ENCODE measurements at regions not wholly inside any gene's neighbourhood (a gene's known extent, or its start where the extent isn't known, plus 50 kb on each side); places are given as distances from the start of the nearest gene placed in this dataset.
"Not testable (repeated sequence)": the region's sequence is repeated elsewhere in the genome, so short reads cannot be mapped to it uniquely, and the experiment has no call there.

- peaks cover 9% of the 10 kb centered on the region for H3K4me1 ChIP-seq (ENCODE audit: control insufficient read depth, insufficient read depth, low read length)
- no peak overlapping the region for H3K4me3 ChIP-seq (ENCODE audit: low read length)
- H3K27me3 ChIP-seq (ENCODE audit: control insufficient read depth, insufficient read depth, low read length): no peaks in the 10 kb centered on the region
- no peak for DNase-seq
- H3K36me3 ChIP-seq (ENCODE audit: control insufficient read depth, insufficient read depth, low read length): no peaks in the 10 kb centered on the region
- no peaks in the 10 kb centered on the region for H3K9me3 ChIP-seq (replicated peaks; ENCODE audit: control insufficient read depth, low read depth, low read length)
- 88% methylated on average over 3 of the region's 4 CpGs for WGBS (ENCODE audit: insufficient coverage)
- no peak overlapping the region for H3K27ac ChIP-seq (ENCODE audit: low read length)
These were observed 106.8 kb upstream of the SPATS2L start for GRCh38 chr2:200199576-200200263.

DNA sequence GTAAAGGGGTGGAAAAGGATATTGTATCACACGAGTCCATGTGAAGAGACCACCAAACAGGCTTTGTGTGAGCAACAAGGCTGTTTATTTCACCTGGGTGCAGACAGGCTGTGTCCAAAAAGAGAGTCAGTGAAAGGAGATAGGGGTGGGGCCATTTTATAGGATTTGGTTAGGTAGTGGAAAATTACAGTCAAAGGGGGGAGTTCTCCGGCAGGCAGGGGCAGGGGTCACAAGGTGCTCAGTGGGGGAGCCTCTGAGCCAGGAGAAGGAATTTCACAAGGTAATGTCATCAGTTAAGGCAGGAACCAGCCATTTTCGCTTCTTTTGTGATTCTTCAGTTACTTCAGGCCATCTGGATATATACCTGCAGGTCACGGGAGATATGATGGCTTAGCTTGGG, 104.7 kb upstream of the SPATS2L start:
- H3K36me3 ChIP-seq (ENCODE audit: control insufficient read depth, insufficient read depth, low read length); H3K27me3 ChIP-seq (ENCODE audit: control insufficient read depth, insufficient read depth, low read length); H3K27ac ChIP-seq (ENCODE audit: low read length); DNase-seq; H3K9me3 ChIP-seq (replicated peaks; ENCODE audit: control insufficient read depth, low read depth, low read length); H3K4me3 ChIP-seq (ENCODE audit: low read length); H3K4me1 ChIP-seq (ENCODE audit: control insufficient read depth, insufficient read depth, low read length): not testable (repeated sequence)
- WGBS (ENCODE audit: insufficient coverage): 54% methylated on average over 2 of the region's 4 CpGs

GRCh38 chr2:200203381-200203827, 103.1 kb upstream of the SPATS2L start:
- H3K4me3 ChIP-seq (ENCODE audit: low read length): no peak overlapping the region
- no peaks in the 10 kb centered on the region for H3K36me3 ChIP-seq (ENCODE audit: control insufficient read depth, insufficient read depth, low read length)
- peaks cover 2% of the 10 kb centered on the region for H3K9me3 ChIP-seq (replicated peaks; ENCODE audit: control insufficient read depth, low read depth, low read length)
- H3K27ac ChIP-seq (ENCODE audit: low read length): no peak overlapping the region
- H3K27me3 ChIP-seq (ENCODE audit: control insufficient read depth, insufficient read depth, low read length): no peaks in the 10 kb centered on the region
- peaks cover 9% of the 10 kb centered on the region for H3K4me1 ChIP-seq (ENCODE audit: control insufficient read depth, insufficient read depth, low read length)
- WGBS (ENCODE audit: insufficient coverage): no CpG with 5 or more reads among the region's 2 CpGs
- no peak for DNase-seq

- Histone ChIP-seq H3K4me3 (ENCODE audit: low read length) (no peak overlapping the region), H3K9me3 (replicated peaks; ENCODE audit: control insufficient read depth, low read depth, low read length) (peaks cover 2% of the 10 kb centered on the region), H3K36me3 (ENCODE audit: control insufficient read depth, insufficient read depth, low read length) (no peaks in the 10 kb centered on the region), H3K27ac (ENCODE audit: low read length) (no peak overlapping the region), H3K27me3 (ENCODE audit: control insufficient read depth, insufficient read depth, low read length) (no peaks in the 10 kb centered on the region), H3K4me1 (ENCODE audit: control insufficient read depth, insufficient read depth, low read length) (peaks cover 1% of the 10 kb centered on the region)
- no CpG with 5 or more reads among the region's 3 CpGs for WGBS (ENCODE audit: insufficient coverage)
- DNase-seq: no peak
These were observed 98.5 kb upstream of the SPATS2L start for GRCh38 chr2:200208041-200208440.

- H3K27ac ChIP-seq (ENCODE audit: low read length): no peak overlapping the region
- no peak overlapping the region for H3K4me3 ChIP-seq (ENCODE audit: low read length)
- H3K27me3 ChIP-seq (ENCODE audit: control insufficient read depth, insufficient read depth, low read length): no peaks in the 10 kb centered on the region
- H3K36me3 ChIP-seq (ENCODE audit: control insufficient read depth, insufficient read depth, low read length): no peaks in the 10 kb centered on the region
- peaks cover 6% of the 10 kb centered on the region for H3K4me1 ChIP-seq (ENCODE audit: control insufficient read depth, insufficient read depth, low read length)
- H3K9me3 ChIP-seq (replicated peaks; ENCODE audit: control insufficient read depth, low read depth, low read length): peaks cover 2% of the 10 kb centered on the region
- DNase-seq: no peak
- WGBS (ENCODE audit: insufficient coverage): 85% methylated on average over 22 of the region's 22 CpGs
These were observed 97.5 kb upstream of the SPATS2L start for GRCh38 chr2:200209030-200209429.

DNA sequence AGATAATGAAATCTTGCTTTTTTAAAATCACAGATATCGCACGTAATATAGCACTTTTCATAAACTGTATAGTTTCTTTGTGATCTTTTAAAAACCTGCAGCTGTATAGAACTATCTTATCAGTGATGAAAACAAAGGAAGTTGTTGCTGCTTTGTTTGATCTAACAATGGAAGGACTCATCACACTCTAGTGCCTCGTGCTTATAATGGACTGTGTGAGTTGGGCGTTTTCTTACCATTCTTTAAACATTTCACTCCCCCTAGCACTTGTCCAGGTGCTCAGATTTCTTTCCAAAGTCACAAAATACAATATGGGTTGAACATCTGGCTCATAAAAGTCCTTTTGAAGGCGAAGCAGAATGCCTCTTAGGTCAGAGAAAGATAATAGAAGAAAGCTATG, 94.8 kb upstream of the SPATS2L start:
- no peaks in the 10 kb centered on the region for H3K36me3 ChIP-seq (ENCODE audit: control insufficient read depth, insufficient read depth, low read length)
- H3K4me3 ChIP-seq (ENCODE audit: low read length): no peak overlapping the region
- no peak for DNase-seq
- H3K27me3 ChIP-seq (ENCODE audit: control insufficient read depth, insufficient read depth, low read length): no peaks in the 10 kb centered on the region
- no peaks in the 10 kb centered on the region for H3K9me3 ChIP-seq (replicated peaks; ENCODE audit: control insufficient read depth, low read depth, low read length)
- no peak overlapping the region for H3K27ac ChIP-seq (ENCODE audit: low read length)
- peaks cover 6% of the 10 kb centered on the region for H3K4me1 ChIP-seq (ENCODE audit: control insufficient read depth, insufficient read depth, low read length)
- WGBS (ENCODE audit: insufficient coverage): no CpG with 5 or more reads among the region's 5 CpGs

DNA sequence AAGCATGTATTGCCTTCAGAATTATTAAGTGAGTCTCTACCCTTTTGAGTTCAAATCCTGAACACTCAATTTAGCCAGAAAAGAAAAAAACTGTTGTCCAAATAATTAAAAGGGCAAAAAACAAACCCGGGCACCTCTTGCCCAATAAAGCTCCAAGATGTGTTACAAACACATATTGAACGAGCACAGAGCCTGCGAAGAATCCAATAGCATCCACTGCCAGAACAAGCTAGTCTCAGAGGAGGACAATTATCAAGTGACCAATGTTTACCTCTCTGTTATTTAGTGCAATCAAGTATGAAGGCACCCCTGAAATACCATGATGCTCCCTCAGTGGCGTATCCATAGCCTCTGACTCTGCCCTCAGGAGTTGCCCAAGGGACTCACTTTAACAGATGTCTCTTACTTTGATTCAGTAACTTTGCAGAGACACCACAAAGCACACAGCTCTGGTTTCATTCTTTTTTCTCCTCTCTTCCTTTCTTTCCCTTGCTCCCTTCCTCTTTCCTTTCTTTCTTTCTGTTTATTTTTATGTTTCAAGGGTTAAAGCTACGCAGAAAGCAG, 93.5 kb upstream of the SPATS2L start:
- Histone ChIP-seq H3K9me3 (replicated peaks; ENCODE audit: control insufficient read depth, low read depth, low read length) (no peaks in the 10 kb centered on the region), H3K4me1 (ENCODE audit: control insufficient read depth, insufficient read depth, low read length) (peaks cover 6% of the 10 kb centered on the region), H3K27ac (ENCODE audit: low read length) (no peak overlapping the region), H3K36me3 (ENCODE audit: control insufficient read depth, insufficient read depth, low read length) (no peaks in the 10 kb centered on the region), H3K27me3 (ENCODE audit: control insufficient read depth, insufficient read depth, low read length) (no peaks in the 10 kb centered on the region), H3K4me3 (ENCODE audit: low read length) (no peak overlapping the region)
- no peak for DNase-seq
- 50% methylated on average over 1 of the region's 5 CpGs for WGBS (ENCODE audit: insufficient coverage)

DNA sequence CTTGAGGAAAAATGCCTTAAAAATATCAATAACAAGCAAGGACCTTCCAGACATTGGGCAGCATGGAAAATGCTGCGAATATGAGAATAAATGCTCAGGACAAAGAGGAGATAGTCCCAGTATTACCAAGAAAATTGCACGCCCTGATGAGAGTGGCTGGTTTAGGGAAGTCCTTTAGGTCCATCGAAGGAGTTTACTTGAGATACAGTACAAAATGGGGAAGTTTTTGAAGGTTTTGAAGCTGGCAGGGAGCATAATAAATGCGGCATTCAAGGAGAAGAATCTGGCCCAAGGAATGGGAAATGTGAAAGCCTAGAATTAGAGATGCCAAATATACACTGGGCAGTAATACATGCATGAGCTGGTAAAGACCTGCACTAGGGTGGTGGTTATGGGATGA, 90.2 kb upstream of the SPATS2L start:
- Histone ChIP-seq H3K9me3 (replicated peaks; ENCODE audit: control insufficient read depth, low read depth, low read length) (no peaks in the 10 kb centered on the region), H3K36me3 (ENCODE audit: control insufficient read depth, insufficient read depth, low read length) (no peaks in the 10 kb centered on the region)
- 86% methylated on average over 3 of the region's 4 CpGs for WGBS (ENCODE audit: insufficient coverage)

DNA sequence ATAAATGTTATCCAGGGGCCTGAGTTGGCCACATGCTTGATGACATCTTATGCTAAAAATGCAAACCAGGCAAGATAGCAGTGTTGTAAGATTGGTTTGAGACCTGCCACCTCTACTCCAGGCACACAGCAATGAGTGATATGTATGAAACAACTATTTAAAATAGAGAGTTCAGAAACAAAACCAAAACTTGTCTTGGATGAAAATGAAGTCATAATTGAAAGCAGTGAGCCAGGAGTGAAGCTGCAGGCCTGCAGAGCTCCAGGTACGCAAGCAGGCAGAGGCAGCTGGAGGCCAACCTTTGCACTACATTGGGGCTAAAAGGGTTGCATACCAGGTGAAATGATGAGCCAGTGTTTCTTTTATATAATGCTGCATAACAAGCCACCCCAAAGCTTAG, 89.2 kb upstream of the SPATS2L start:
- H3K9me3 ChIP-seq (replicated peaks; ENCODE audit: control insufficient read depth, low read depth, low read length): no peaks in the 10 kb centered on the region
- H3K4me3 ChIP-seq (ENCODE audit: low read length): no peak overlapping the region
- peaks cover 11% of the 10 kb centered on the region for H3K4me1 ChIP-seq (ENCODE audit: control insufficient read depth, insufficient read depth, low read length)
- DNase-seq: no peak
- no peaks in the 10 kb centered on the region for H3K36me3 ChIP-seq (ENCODE audit: control insufficient read depth, insufficient read depth, low read length)
- H3K27ac ChIP-seq (ENCODE audit: low read length): no peak overlapping the region
- no peaks in the 10 kb centered on the region for H3K27me3 ChIP-seq (ENCODE audit: control insufficient read depth, insufficient read depth, low read length)
- WGBS (ENCODE audit: insufficient coverage): 100% methylated on average over 1 of the region's 1 CpG

More for the DNA sequence above, 90.2 kb upstream of the SPATS2L start:
- no peak for DNase-seq
- Histone ChIP-seq H3K4me1 (ENCODE audit: control insufficient read depth, insufficient read depth, low read length) (peaks cover 11% of the 10 kb centered on the region), H3K4me3 (ENCODE audit: low read length) (no peak overlapping the region), H3K27me3 (ENCODE audit: control insufficient read depth, insufficient read depth, low read length) (no peaks in the 10 kb centered on the region), H3K27ac (ENCODE audit: low read length) (no peak overlapping the region)

DNA sequence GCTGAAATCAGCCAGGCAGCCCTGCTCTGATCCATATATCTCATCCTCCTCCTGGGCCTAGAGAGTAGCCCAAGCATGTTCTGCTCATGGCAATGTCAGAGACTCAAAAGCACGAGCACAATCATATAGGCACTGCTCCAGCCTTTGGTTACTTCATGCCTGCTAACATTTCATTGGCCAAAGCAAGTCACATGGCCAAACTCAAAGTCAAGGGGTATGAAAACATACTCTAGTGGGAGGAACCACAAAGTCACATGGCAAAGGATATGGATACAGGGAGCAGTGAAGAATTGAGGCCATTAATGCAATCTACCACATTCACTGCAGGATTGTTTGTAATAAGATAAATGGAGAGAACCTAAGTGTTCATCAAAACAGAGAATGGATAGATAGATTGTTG, 87.8 kb upstream of the SPATS2L start:
- DNase-seq: no peak
- Histone ChIP-seq H3K36me3 (ENCODE audit: control insufficient read depth, insufficient read depth, low read length) (no peaks in the 10 kb centered on the region), H3K27ac (ENCODE audit: low read length) (no peak overlapping the region), H3K27me3 (ENCODE audit: control insufficient read depth, insufficient read depth, low read length) (no peaks in the 10 kb centered on the region), H3K4me3 (ENCODE audit: low read length) (no peak overlapping the region), H3K4me1 (ENCODE audit: control insufficient read depth, insufficient read depth, low read length) (peaks cover 5% of the 10 kb centered on the region), H3K9me3 (replicated peaks; ENCODE audit: control insufficient read depth, low read depth, low read length) (no peaks in the 10 kb centered on the region)
- 57% methylated on average over 1 of the region's 1 CpG for WGBS (ENCODE audit: insufficient coverage)

Measured in muscle of leg (tissue), 3 donors.